DND-41 (cell line): ENCODE measurements at regions not wholly inside any gene's neighbourhood (a gene's known extent, or its start where the extent isn't known, plus 50 kb on each side); places are given as distances from the start of the nearest gene placed in this dataset.

ENCODE experiments used
- ATAC-seq: fragments of 200-7000 bp; cut with Tn5 transposase; 3 replicates; pipeline ENCODE4 v1.9.1; 2021; ENCODE audit warnings: low read depth; ENCODE audit not compliant: insufficient read depth
- DNase-seq: peaks from one replicate; pipeline ENCODE4 v3.0.0-alpha.2; 2020
- H2AFZ ChIP-seq: 2 replicates; pipeline ENCODE4 v1.6.0; 2012; ENCODE audit warnings: low read depth, low read length
- H3K27ac ChIP-seq: 2 replicates; pipeline ENCODE4 v1.5.1; 2012; ENCODE audit warnings: low read length, inconsistent platforms
- H3K27me3 ChIP-seq: fragments of 200-600 bp; sonication (generic); 2 replicates; pipeline ENCODE4 v1.6.0; 2012; ENCODE audit warnings: low read length, mild to moderate bottlenecking, inconsistent platforms; ENCODE audit not compliant: insufficient read depth, poor library complexity
- H3K36me3 ChIP-seq: 2 replicates; pipeline ENCODE4 v1.5.1; 2012; ENCODE audit warnings: low read length, inconsistent platforms; ENCODE audit not compliant: insufficient read depth
- H3K4me1 ChIP-seq: 2 replicates; pipeline ENCODE4 v1.5.1; 2012; ENCODE audit warnings: mild to moderate bottlenecking, low read length; ENCODE audit not compliant: insufficient read depth
- H3K4me2 ChIP-seq: 2 replicates; pipeline ENCODE4 v1.6.0; 2012; ENCODE audit warnings: mild to moderate bottlenecking, moderate library complexity, low read length, inconsistent platforms; ENCODE audit not compliant: insufficient read depth
- H3K4me3 ChIP-seq, 2 experiments: fragments of 200-600 bp in 1 of 2; shearing (Covaris generic) in 1 of 2; 2 replicates each; pipeline ENCODE4 v1.5.1; 2012 to 2016; ENCODE audit warnings: inconsistent platforms in 2 of 2, low read length in 2 of 2, mild to moderate bottlenecking in 2 of 2, low read depth in 1 of 2, moderate library complexity in 1 of 2
- H3K79me2 ChIP-seq: 2 replicates; pipeline ENCODE4 v1.6.0; 2012; ENCODE audit warnings: low read length, inconsistent platforms; ENCODE audit not compliant: insufficient read depth
- H3K9ac ChIP-seq: 2 replicates; pipeline ENCODE4 v1.6.0; 2012; ENCODE audit warnings: low read depth, mild to moderate bottlenecking, inconsistent platforms, low read length, moderate library complexity
- H3K9me3 ChIP-seq: 2 replicates; pipeline ENCODE4 v1.5.1; 2012; ENCODE audit warnings: low read length, moderate library complexity, mild to moderate bottlenecking, inconsistent platforms; ENCODE audit not compliant: insufficient read depth, severe bottlenecking
- H4K20me1 ChIP-seq: 2 replicates; pipeline ENCODE4 v1.6.0; 2012; ENCODE audit warnings: low read length; ENCODE audit not compliant: insufficient read depth
- EZH2 ChIP-seq: IDR thresholded peaks from 3 replicates; pipeline ENCODE4 v1.6.1; 2012; ENCODE audit warnings: borderline replicate concordance, low read depth, mild to moderate bottlenecking, moderate library complexity, low read length, inconsistent platforms; ENCODE audit not compliant: severe bottlenecking
- TF ChIP-seq, protein P1 (sequence below): IDR thresholded peaks from 2 replicates; pipeline ENCODE4 v1.5.1; 2012; ENCODE audit warnings: borderline replicate concordance, low read length, moderate library complexity, mild to moderate bottlenecking; ENCODE audit not compliant: poor library complexity, severe bottlenecking; ENCODE audit errors: extremely low read depth

DNA sequence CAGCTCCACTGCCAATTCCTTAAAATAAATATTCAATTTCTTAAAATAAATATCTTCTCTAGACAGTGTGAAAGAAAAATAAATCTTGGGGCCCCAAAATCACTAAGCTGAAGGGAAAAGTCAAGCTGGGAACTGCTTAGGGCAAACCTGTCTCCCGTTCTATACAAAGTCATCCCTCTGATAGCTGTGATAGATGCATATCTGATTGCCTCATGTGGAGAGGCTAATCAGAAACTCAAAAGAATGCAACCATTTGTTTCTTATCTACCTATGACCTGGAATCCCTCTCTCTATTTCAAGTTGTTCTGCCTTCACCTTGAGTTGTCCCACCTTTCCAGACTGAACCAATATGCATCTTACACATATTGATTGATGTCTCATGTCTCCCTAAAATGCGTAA, 889.8 kb downstream of the TRHDE start:
- DNase-seq (no peak), ATAC-seq (no peak)
- no peaks in the 10 kb centered on the region for H4K20me1 ChIP-seq
- no peaks in the 10 kb centered on the region for H3K9me3 ChIP-seq
- H3K27ac ChIP-seq = no peak overlapping the region
- H3K4me3 ChIP-seq = no peak overlapping the region
- H3K9ac ChIP-seq = no peak overlapping the region
- no peaks in the 10 kb centered on the region for H3K4me1 ChIP-seq
- TF ChIP-seq EZH2 = no peak
- TF ChIP-seq, protein P1, sequence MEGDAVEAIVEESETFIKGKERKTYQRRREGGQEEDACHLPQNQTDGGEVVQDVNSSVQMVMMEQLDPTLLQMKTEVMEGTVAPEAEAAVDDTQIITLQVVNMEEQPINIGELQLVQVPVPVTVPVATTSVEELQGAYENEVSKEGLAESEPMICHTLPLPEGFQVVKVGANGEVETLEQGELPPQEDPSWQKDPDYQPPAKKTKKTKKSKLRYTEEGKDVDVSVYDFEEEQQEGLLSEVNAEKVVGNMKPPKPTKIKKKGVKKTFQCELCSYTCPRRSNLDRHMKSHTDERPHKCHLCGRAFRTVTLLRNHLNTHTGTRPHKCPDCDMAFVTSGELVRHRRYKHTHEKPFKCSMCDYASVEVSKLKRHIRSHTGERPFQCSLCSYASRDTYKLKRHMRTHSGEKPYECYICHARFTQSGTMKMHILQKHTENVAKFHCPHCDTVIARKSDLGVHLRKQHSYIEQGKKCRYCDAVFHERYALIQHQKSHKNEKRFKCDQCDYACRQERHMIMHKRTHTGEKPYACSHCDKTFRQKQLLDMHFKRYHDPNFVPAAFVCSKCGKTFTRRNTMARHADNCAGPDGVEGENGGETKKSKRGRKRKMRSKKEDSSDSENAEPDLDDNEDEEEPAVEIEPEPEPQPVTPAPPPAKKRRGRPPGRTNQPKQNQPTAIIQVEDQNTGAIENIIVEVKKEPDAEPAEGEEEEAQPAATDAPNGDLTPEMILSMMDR = no peak
- no peak overlapping the region for H3K4me2 ChIP-seq
- no peaks in the 10 kb centered on the region for H3K36me3 ChIP-seq
- H3K79me2 ChIP-seq = no peaks in the 10 kb centered on the region
- no peak overlapping the region for H2AFZ ChIP-seq
- H3K27me3 ChIP-seq = no peaks in the 10 kb centered on the region

DNA sequence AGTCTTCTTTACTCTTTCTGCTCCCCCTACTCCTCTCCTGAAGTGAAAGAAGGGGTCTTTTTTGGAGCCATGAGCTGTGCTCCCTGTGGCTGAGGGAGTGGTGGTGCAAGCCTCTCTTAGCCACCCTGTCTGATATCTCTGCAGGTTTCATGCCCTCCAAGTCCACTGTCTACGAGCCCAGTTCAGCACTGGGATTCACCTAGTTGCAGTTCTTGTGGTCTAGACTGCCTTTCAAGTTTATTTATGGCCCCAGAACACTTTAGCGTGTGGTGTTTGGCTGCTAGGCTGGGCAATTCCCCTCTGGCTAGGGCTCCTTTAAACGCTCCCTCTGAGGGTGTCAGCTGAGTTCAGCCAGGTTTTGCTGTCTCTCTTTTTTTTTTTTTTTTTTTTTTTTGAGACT, 908.6 kb downstream of the TRHDE start:
- no peak overlapping the region for H3K4me3 ChIP-seq
- no peaks in the 10 kb centered on the region for H3K79me2 ChIP-seq
- peaks cover 4% of the 10 kb centered on the region for H3K9me3 ChIP-seq
- H3K27ac ChIP-seq = no peak overlapping the region
- H3K4me2 ChIP-seq = no peak overlapping the region
- DNase-seq (no peak), ATAC-seq (no peak)
- no peak for TF ChIP-seq EZH2
- TF ChIP-seq, protein P1 = no peak
- H4K20me1 ChIP-seq = no peaks in the 10 kb centered on the region
- no peaks in the 10 kb centered on the region for H3K4me1 ChIP-seq
- no peaks in the 10 kb centered on the region for H3K36me3 ChIP-seq
- H3K9ac ChIP-seq = no peak overlapping the region
- H2AFZ ChIP-seq = no peak overlapping the region
- H3K27me3 ChIP-seq = no peaks in the 10 kb centered on the region

DNA sequence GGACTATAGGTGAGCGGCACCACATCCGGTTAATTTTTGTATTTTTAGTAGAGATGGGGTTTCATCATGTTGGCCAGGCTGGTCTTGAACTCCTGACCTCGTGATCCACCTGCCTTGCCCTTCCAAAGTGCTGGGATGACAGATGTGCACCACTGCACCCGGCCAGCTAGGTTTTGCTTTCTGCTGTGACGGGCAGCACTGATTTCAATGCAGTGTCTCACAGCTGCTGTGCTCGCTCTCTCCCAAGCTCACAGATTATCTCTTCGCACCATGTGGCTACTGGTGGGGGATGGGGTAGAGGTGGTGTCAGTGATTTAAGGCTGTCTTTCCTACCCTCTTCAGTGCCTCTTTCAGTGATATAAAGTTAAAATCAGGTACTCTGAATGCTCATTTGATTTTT, 909.1 kb downstream of the TRHDE start:
- H3K4me2 ChIP-seq = no peak overlapping the region
- no peak overlapping the region for H3K4me3 ChIP-seq

More for the DNA sequence above, 909.1 kb downstream of the TRHDE start:
- Histone ChIP-seq H4K20me1 (no peaks in the 10 kb centered on the region), H3K36me3 (no peaks in the 10 kb centered on the region), H3K27ac (no peak overlapping the region), H3K79me2 (no peaks in the 10 kb centered on the region), H3K9me3 (peaks cover 6% of the 10 kb centered on the region), H3K27me3 (no peaks in the 10 kb centered on the region), H2AFZ (no peak overlapping the region), H3K9ac (no peak overlapping the region), H3K4me1 (no peaks in the 10 kb centered on the region)
- DNase-seq (no peak), ATAC-seq (no peak)
- TF ChIP-seq, protein P1 = no peak
- no peak for TF ChIP-seq EZH2
